Stimulated activated CD4-positive, alpha-beta T cell treated with anti-CD3 and anti-CD28 coated beads, Interleukin-4, amount 100 ng/mL, for 4 hours (primary cell): ENCODE measurements at regions not wholly inside any gene's neighbourhood (a gene's known extent, or its start where the extent isn't known, plus 50 kb on each side); places are given as distances from the start of the nearest gene placed in this dataset.
A peak's percentile ranks its signal among the peaks of the same experiment; 100 is the strongest.

Experiments
- DNase-seq, 2 experiments: peaks; one replicate each; pipeline ENCODE4 v3.0.0-alpha.2; 2020

DNA sequence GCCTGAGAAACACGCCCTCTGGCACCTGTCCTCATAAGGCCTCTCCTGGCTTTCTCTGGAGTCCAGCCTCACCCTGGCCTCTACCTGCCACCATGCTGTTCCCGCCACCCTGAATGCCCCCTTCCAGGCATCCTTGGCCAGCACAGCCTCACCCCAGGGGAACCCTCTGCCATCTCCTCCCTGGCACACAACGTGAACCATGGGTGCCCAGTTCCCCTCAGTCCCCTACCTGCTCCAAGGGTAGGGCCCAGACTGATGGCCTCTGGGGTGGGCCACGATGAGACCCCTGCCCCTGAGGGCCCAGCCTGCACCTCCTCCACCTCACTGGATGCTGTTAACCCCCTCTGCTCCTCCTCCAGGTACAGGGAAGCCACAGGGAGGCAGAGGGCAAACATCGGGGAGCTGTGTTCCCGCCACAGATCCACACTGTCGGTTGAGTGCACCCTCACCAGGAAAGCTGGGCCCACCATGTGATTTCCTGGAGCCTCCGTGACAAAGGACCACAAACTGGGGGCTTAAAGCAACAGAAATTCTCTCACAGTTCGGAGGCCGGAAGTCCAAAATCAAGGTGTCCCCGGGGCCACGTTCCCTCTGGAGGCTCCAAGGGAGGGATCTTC lies 169.6 kb downstream of the BRD1 start:
- no peak for DNase-seq

DNA sequence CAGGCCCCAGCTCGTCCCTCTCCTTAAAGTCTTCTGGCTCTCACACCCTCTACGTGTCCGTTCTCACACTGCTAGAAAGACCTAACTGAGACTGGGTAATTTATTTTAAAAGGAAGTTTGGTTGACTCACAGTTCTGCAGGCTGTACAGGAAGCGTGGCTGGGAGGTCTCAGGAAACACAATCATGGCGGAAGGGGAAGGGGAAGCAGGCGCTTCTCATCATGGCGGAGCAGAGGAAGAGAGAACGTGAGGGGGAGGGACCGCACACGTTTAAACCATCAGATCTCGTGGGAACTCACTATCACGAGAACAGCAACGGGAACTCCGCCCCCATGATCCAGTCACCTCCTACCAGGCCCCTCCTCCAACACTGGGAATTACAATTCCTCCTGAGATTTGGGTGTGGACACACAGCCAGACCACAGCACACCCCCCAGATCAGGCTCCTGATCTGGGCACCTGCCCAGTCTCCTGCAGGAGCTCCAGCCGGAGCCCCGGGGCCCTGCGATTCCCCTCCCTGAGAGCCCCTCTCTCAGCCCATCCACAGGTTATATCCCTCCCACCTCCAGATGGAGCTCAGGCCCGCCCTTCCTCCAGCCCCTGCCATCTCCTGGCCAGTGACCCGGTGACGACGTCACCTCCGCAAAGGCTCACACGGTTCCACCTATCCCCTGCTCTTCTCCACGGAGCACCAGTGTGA lies 170.2 kb downstream of the BRD1 start:
- DNase-seq, result peak; percentile 66 to 79

DNA sequence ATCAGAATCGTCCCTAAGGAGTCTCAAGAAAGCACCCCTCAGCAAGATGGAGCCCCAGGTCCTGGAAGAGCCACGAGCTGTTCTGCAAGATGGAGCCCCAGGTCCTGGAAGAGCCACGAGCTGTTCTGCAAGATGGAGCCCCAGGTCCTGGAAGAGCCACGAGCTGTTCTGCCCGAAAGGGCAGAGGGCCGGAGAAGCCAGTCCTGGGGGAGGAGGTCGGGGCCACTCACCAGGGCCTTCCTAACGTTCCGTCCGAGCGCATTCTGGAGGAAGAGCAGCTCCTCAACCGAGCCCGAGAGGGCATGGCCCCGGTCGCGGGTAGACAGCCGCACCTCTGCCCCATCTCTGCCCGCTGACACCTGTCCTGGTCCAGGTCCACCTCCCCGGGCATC lies 170.8 kb downstream of the BRD1 start:
- peak; percentile 31 to 38 for DNase-seq

- no peak for DNase-seq
Measured at GRCh38 chr22:49656291-49656851, 171.3 kb downstream of the BRD1 start.

- DNase-seq, result no peak
Measured at GRCh38 chr22:49655168-49655812, 172.4 kb downstream of the BRD1 start.

- DNase-seq, result no peak
Measured at GRCh38 chr22:49650336-49651241, 177.1 kb downstream of the BRD1 start.

DNA sequence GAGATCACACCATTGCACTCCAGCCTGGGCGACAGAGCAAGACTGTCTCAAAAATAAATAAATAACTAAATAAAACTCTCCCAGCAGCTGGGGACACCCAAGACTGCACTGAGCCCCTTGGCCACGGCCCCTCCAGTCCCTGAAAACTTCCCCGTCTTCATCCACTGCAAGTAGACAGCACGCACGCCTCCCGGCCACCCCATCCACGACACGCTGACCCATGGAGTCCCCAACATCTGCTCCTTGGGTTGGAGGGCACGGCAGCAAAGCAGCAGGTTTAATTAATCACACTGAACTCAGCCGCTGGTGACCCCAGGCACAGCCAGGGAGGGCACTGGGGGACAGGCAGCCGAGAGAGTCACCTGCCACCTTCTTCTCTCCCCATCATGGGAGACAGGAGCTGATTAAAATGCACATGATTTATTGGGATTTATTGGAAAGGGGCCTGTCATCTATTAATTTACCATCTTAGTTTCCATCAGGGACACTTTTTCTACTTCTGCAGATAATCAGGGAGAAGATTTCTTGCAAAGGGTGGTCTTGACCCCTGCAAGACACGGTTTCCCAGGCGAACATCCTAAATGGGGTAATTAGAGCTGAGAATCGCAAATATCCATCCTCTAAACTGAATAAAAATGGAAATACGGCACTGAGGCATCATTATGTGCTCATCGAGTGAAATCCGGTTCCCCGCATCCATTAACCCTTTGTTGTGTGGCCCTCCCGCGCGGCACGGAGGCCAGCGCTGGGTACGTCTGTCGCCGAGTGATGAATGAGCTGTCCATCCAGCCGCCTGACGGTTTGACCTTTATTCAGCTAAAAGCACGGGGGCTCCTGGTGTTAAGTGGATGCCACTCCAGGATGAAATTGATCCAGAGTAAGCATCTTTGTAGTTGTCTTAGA lies 178.3 kb downstream of the BRD1 start:
- DNase-seq, result no peak

GRCh38 chr22:49648053-49648452 lies 179.6 kb downstream of the BRD1 start:
- DNase-seq, result no peak

GRCh38 chr22:49647627-49648026 lies 180.0 kb downstream of the BRD1 start:
- no peak for DNase-seq

- no peak for DNase-seq
Measured at GRCh38 chr22:49646876-49647275, 180.8 kb downstream of the BRD1 start.

GRCh38 chr22:49645791-49646550 lies 181.7 kb downstream of the BRD1 start:
- no peak for DNase-seq

GRCh38 chr22:49645257-49645656 lies 182.4 kb downstream of the BRD1 start:
- no peak for DNase-seq

- DNase-seq, result no peak
Measured at GRCh38 chr22:49643998-49644397, 183.7 kb downstream of the BRD1 start.

DNA sequence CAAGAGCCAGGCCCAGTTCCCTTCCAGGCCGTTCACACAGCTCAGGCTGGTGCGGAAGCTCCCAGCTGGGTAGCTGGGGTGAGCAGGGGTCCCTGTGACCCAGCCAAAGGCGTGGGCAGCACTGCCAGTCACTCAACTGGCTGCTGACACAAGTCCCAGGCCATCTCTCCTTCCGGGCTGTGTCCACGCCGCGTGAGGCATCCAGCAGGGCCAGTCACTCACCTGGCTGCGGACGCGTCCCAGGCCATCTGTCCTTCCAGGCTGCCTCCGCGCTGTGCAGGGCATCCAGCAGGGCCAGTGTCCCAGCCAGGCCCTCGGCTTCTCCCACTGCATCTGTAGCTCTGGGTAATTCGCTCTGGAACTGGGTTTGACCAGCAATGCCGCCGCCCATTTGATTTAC lies 184.2 kb downstream of the BRD1 start:
- no peak for DNase-seq

GRCh38 chr22:49642741-49643140 lies 184.9 kb downstream of the BRD1 start:
- DNase-seq, result no peak

DNA sequence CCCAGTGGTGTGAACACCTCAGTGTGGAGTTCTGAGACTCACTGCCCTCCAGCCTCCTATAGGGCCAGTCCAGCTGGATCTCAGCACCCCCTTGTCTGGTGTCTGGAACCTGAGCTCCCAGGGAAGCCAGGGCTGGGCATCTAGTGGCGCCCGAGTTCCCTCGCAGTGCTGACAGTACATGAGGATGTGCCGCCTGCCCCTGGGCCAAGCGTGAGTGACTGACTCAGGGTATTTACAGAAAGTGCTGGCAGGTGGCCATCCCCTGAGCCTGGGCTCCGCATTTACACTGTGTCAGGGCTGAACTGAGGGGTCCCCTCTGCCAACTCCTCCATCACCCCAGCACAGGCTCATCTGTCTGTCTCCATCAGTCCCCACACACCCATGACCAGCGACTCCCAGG lies 185.3 kb downstream of the BRD1 start:
- no peak for DNase-seq

- no peak for DNase-seq
Measured at GRCh38 chr22:49641770-49642313, 185.8 kb downstream of the BRD1 start.

DNA sequence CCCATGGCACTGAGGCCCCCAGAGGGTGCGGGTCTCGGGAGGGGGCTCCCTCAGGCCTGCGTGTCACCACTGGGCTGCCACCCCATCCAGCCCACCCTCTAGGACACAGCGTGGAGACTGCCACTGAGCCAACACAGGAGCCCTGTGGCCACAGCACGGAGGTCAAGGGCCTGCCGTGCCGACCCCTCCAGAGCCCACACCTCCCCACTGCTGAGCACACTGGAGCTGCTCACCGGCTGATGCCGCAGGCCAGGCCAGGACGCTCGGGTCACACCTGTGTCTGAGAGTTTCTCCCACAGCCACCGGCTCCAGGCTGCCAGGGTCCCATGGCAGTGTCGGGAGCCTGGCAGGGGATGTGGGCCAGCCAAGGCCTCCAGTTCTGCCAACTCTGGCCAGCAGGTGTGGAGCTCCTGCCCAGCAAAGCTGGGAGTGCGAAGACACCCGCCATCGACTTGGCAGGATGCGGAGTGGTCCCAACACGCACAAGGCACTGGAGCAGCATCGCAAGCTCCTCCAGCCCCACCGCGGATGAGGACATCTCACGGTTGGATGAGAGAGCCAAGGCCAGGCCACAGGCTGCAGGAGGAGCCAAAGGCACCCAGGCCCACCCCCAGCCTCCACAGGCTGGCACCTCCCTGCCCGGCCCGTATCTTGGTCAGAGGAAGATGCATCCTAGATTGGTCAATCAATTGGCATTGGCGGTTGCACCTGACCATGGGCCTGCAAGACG lies 187.1 kb downstream of the BRD1 start:
- no peak for DNase-seq

DNA sequence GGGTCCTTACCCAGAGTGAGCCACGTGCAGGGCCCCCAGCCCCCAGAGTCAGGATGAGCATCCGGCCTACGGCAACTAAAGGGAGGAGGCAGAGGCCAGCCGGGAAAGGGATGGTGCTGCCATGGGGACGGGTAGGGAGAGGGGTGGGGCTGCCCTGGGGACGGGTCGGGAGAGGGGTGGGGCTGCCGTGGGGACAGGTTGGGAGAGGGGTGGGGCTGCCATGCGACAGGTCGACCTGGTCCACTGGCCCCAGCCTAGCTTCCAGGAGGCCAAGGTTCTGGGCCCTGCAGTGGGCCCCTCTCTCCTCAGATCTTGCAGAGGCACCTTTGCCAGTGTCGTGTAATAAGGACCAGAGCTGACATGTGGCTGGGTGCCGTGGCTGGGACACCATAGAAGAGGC lies 187.7 kb downstream of the BRD1 start:
- DNase-seq, result no peak

DNA sequence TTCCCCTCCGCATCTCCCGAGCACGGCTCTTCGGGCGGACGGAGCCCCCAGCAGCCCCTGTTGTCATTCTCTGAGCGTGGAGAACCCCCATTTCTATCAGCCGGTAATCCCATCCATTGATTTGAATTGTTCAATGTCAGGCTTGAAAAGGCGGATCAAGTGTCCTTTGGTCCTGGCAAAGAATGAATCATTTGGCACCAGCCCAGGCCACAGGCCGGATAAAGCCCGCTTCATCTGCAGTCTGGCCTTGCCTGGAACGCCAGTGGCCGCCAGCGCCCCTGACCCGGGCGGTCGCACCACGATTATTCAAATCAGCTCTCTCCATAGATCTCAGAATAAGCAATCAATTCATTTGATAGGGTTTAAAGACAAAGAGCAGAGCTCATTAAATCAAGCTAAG lies 188.9 kb downstream of the BRD1 start:
- DNase-seq, result no peak
